NCI-H2196 (cell line): ENCODE measurements at regions not wholly inside any gene's neighbourhood (a gene's known extent, or its start where the extent isn't known, plus 50 kb on each side); places are given as distances from the start of the nearest gene placed in this dataset.
"Not testable (repeated sequence)": the region's sequence is repeated elsewhere in the genome, so short reads cannot be mapped to it uniquely, and the experiment has no call there.

Experiments
- DNase-seq: peaks from one replicate; lab custom pipeline; 2025; ENCODE audit not compliant: unreplicated experiment; lab: John Stamatoyannopoulos, UW

DNA sequence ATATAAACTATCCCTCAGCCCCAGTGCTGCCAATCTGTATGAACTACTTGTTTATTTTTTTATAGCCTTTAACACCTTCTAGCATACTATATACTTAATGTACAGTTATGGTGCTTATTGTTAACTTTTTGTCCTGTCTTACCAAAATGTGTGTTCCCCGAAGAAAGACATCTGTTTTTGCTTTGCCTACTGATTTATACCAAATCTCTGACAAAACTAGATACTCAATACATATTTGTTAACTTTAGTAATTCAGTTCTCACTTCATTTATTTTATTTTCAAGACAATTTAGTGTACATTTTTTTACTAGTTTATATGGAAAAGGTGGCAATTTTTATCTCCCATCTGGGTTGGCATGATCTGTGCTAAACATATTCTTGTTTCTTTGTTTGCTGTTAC, 824.3 kb upstream of the ATXN8OS start:
- no peak for DNase-seq

- DNase-seq: no peak
Measured at GRCh38 chr13:69280399-69280798, 827.2 kb upstream of the ATXN8OS start.

DNA sequence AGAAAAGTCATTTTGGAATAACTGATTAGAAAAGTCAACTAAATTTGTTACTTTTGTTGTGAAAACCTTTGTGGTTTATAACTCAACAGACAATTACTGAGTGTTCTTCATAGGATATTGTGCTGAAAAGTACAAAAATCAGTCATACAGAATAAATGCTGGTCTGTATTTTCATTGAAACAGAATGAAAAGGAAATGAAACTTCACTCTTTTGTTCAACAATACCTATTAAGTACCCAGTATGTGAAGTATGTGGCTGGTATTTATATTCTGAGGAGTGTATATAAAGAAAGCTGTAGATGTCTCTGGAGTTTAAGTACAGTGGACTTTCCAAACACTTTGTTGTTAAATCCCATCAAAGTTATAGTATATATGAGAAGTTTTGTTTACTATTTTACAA, 828.4 kb upstream of the ATXN8OS start:
- no peak for DNase-seq

GRCh38 chr13:69274231-69274630, 833.4 kb upstream of the ATXN8OS start:
- no peak for DNase-seq

DNA sequence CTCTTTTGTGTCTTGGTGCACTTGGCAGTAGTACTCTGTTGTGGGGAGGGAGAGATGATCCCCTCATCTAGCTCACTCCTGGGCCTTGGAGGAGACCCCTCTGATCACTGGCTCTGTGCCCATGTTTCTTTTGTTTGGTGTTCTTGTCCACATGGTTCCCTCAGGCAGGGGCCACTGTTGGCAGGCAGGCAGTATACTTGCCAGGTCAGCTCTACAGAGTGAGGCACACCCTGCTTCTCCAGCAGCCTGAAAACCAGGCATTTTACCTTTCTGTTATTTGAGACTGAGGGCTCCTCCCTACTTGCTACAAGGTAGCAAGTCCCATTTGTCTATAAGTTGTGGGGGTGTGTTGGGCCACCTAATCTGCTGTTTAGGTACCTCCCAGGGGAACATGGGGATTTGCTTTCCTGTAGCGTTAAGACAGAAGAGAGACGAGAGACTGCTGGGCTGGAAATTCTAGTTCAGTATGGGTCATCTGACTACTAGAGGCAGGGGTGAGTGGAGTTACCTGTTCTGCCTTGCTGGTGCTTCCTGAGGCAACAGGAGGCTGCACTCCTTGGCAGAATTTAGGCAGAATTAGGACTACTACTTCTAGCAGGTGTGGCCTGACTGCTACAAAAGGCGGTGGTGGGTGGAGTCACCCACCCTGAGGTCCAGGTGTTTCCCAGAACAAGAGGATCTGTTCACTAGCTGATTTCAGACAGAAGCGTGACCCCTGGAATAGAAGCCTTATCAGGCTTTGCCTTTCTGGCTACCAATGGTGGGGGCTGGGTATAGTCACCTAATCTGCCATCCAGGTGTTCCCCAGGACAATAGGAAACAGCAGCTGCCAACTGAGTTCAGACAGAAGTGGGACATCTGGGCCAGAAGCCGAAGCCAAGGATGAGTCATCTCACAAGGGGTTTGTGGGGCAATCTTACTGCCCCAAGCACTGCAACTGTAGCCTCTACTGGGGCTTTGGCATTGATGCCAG, 843.0 kb upstream of the ATXN8OS start:
- DNase-seq: peak; percentile 72

DNA sequence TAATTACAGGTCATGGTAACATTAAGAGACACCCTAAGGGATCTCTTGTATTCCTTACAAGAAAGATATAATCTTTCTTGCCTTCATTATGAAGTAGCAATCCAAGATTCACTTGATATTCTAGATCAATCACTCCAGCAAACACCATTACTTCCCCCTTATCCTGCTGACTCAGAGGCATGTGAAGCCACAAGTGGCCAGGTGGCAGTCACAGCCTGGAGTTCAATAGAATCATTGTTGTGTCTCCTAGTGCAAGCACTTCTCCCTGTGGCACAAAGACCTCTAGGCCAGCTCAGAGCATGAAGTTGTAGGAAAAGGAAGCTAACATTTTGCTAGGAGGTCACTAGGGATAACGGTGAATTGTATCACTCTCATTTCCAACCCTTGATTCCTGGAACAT, 864.3 kb upstream of the ATXN8OS start:
- DNase-seq: peak; percentile 2

- DNase-seq: no peak
Measured at GRCh38 chr13:69234171-69234570, 873.5 kb upstream of the ATXN8OS start.

- no peak for DNase-seq
Measured at GRCh38 chr13:69226427-69226826, 881.2 kb upstream of the ATXN8OS start.

DNA sequence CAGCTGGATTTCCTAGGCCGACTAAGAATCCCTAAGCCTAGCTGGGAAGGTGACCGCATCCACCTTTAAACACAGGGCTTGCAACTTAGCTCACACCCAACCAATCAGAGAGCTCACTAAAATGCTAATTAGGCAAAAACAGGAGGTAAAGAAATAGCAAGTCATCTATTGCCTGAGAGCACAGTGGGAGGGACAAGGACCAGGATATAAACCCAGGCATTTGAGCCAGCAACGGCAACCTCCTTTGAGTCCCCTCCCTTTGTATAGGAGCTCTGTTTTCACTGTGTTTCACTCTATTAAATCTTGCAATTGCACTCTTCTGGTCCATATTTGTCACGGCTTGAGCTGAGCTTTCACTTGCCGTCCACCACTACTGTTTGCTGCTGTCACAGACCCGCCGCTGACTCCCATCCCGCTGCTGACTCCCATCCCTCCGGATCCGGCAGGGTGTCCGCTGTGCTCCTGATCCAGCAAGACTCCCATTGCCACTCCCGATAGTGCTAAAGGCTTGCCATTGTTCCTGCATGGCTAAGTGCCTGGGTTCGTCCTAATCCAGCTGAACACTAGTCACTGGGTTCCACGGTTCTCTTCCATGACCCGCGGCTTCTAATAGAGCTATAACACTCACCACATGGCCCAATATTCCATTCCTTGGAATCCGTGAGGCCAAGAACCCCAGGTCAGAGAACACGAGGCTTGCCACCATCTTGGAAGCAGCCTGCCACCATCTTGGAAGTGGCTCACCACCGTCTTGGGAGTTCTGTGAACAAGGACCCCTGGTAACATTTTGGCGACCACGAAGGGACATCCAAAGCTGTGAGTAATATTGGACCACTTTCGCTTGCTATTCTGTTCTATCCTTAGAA, 885.8 kb upstream of the ATXN8OS start:
- DNase-seq: not testable (repeated sequence)

DNA sequence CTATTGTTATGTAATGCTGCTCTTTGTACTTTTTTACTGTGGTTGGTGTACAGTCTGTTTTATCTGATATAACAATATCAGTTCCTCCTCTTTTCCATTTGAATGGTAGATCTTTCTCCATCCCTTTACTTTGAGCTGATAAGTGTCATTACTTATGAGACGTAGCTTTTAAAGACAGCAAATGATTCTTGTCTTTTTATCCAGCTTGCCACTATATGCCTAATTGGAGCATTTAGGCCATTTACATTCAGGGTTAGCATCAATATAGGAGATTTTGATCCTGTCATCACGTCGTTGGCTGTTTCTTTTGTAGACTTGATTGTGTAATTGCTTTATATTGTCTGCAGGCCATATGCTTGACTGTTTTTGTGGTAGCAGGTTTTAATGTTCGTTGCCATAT, 894.2 kb upstream of the ATXN8OS start:
- no peak for DNase-seq

- DNase-seq: no peak
Measured at GRCh38 chr13:69204620-69205019, 903.0 kb upstream of the ATXN8OS start.

DNA sequence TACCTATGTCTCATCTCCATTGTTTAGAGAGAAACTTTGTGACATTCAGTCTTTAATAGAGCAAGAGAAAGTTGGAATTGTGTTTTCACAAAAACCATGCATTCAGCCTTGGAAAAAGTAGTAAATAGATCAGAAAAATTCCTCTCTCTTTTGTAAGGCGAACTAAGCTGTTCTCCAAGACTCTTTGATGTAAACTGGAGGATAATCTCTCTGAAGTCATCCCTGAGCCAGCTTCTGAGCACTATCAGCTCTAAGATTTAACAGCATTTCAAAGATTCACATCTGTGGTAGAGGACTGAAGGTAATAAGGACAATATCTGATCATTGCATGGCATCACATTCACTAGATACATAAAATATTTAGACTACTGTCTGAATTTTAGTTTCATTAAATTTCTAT, 904.6 kb upstream of the ATXN8OS start:
- no peak for DNase-seq

DNA sequence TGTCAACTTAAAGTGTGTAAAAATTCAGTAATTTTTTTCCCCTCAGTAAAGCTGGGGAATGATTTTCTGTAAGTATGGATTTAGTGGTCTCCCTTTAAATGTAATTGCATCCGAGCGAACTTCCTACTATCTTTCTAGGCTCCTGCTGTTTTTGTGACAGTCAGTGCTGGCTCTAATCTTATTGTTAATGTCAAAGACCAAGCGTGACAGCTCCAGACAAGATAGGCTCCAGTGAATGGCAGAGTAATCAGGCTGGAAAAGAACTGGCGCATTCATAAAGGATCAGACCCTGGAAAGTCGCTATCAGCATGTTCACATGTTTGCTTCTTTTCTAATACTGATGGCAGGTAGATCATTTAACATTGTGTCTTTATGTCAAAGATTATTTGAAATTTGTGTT, 908.0 kb upstream of the ATXN8OS start:
- DNase-seq: no peak

DNA sequence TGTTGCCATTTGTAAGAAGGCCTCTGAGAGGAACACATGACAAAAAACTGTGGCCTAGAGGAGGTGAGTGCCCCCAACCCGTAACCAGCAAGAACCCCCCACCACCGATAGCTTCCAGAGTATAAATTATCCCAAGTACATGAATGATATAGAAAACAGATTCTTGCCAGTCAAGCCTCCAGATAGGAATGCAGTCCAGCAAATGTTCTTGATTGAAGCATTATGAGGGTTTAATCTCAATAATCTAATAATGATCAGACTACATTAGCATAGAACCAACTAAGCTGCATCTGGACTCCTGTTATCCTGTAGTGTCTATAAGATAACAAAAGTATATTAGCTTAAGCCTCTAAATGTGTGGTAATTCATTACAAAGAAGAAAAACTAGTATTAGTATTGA, 908.9 kb upstream of the ATXN8OS start:
- no peak for DNase-seq

DNA sequence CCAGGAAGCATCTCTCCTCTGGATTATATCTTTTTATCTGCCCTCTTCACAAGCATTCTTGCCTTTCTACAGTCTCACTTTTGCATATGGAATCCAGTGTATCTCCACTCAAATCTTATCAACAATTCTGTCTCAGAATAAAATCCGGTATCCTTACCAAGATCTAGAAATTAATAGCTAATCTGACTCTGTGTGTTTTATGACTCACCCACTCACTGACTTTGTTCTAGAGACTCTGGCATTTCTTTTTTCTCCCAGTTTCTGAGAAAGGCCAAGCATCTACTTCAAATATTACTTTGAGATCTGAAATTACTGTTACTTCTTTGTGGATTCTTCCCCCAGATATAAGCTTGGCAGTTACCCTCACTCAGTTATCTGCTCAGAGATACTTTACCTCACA, 913.5 kb upstream of the ATXN8OS start:
- DNase-seq: no peak

- no peak for DNase-seq
Measured at GRCh38 chr13:69180034-69180433, 927.6 kb upstream of the ATXN8OS start.

- DNase-seq: no peak
Measured at GRCh38 chr13:69178000-69178399, 929.6 kb upstream of the ATXN8OS start.

GRCh38 chr13:69168436-69168835, 939.2 kb upstream of the ATXN8OS start:
- no peak for DNase-seq

DNA sequence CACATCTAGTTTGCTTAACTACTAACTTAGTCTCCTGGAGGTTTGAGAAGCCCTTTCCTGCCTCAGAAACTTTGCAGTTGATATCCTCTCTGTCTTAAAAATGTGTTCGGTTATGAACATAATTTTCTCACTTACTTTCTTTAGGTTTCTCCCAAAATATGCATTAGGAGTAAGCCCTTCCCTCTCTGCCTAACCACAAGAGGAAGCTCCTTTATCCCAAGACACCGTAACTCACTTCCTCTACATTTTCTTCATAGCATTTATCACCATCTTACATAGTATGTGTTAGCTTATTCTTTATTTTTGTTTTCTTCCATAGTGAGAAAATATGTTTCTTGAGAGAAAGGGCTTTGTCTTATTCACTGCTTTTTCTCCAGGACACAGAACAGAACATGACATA, 952.5 kb upstream of the ATXN8OS start:
- no peak for DNase-seq

DNA sequence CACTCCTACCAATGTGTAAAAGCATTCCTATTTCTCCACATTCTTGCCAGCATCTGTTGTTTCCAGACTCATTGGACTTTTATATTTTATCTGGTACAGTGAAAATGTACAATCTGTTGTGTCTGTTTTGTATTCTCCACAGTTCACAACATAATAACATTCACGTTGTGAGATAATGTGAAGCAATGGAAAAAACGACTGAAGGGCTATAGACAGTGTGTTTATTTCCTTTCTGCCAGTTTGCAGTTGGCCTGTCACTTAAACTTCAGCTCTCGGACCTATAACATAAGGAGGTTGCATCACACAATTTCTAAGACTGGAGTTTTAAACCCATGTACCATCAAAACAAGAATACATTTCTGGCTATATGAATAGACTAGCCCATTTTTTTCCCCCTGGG, 965.5 kb upstream of the ATXN8OS start:
- no peak for DNase-seq

DNA sequence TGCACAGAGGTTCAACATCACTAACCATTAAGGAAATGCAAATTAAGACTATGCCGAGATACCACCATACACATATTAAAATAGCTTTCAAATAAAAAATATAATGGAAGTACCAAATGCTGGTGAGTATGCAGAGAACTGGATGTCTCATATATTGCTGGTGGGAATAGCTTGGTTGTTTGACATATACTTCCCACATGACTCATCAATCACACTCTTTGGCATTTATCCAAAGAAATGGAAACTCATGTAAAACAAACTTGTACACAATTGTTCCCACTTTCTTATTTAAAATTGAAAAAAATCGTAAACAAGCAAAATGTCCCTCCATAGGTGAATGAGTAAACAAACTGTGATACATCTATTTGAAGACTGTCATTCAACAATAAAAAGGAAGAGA, 982.6 kb upstream of the ATXN8OS start:
- DNase-seq: no peak
